Activated CD8-positive, alpha-beta memory T cell treated with anti-CD3 and anti-CD28 coated beads, Interleukin-2, amount 50 U/mL, for 24 hours (primary cell): ENCODE measurements at regions not wholly inside any gene's neighbourhood (a gene's known extent, or its start where the extent isn't known, plus 50 kb on each side); places are given as distances from the start of the nearest gene placed in this dataset.
A peak's percentile ranks its signal among the peaks of the same experiment; 100 is the strongest.

ENCODE experiments used
- DNase-seq: peaks from one replicate; pipeline ENCODE4 v3.0.0-alpha.2; 2020; ENCODE audit errors: extremely low read depth

DNA sequence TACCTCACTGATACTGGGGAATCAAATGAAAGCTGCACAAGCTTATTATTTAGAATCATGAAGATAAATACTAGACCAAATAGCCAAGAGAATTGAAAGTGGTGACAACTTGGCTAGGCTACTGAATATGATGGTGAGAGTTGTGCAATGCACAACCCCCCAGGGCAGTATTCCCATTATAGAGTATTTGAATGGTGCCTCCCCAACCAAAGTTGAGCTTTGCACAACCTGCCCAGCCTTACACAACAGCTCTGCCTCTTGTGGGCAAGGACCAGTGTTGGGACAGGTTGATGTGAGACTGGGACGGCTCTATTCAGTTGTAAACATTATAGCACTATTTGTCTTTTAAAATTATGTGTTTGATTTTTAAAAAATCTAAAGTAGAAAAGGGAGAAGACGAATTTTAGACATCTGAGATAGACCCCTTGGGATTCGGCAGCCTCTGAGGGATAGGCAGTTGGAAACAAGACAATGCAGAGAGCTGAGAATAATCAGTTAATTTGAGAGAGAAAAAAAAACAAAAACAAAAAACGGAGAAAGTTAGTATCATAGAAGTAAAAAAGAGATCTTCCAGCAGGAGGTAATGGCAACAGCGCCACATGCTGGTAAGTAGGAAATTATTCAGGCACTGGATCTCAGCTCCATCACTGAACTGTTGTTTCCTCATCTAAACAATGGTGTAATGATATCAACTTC is 91.0 kb upstream of the KCNA3 start:
- DNase-seq: no peak

DNA sequence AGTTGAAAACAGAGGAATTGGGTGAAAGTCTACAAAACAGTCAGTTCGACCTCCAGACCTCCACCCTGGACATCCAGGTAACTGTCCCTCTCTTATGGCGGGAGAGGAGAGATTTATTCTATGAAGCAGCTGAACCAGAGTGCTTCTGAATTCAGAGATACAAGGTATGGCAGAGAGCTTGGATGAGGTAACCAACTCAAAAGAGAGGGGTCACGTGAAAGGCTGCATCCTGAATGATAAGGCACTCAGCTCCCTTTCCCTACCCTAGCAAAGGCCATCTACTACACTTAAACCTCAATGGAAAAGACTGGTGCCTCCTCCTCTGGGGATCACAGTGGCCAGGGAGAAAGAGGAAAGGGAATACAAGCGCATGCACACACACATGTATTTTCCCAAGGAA is 88.4 kb upstream of the KCNA3 start:
- DNase-seq: no peak

DNA sequence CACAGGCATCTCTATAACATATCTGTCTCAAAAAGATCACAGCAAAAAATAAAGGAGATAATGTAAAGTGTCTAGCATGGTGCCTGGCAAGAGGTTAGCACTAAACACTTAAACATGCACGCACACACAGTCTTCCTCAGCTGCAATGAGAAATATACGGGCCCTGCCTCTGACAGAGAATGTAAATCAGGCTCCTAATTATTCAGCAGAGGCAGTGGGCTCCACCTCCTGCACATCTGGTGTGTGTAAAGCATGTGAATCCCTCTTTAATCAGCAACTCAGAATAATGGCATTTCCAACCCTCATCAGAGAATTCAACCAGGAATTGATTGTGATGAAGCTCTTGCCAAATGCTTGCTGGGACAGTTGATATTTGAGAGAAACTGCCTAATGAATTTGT is 85.6 kb upstream of the KCNA3 start:
- no peak for DNase-seq

DNA sequence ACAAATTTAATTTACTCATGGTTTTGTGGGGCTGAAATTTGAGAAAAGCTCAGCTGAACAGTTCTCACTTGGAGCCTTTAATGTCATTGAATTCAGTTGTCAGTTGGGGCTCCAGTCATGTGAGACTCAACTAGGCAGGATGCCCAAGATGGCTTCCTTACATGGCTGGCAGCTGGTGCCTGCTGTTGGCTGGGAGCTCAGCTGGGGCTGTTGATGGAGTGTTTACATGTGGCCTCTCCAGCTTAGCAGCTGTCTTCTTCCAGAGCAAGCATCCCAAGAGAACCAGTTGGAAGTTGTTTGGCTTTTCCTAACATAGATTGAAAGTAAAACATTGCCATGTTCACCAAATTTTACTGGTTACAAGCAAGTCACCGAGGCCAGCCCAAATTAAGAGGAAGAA is 81.8 kb upstream of the KCNA3 start:
- no peak for DNase-seq

DNA sequence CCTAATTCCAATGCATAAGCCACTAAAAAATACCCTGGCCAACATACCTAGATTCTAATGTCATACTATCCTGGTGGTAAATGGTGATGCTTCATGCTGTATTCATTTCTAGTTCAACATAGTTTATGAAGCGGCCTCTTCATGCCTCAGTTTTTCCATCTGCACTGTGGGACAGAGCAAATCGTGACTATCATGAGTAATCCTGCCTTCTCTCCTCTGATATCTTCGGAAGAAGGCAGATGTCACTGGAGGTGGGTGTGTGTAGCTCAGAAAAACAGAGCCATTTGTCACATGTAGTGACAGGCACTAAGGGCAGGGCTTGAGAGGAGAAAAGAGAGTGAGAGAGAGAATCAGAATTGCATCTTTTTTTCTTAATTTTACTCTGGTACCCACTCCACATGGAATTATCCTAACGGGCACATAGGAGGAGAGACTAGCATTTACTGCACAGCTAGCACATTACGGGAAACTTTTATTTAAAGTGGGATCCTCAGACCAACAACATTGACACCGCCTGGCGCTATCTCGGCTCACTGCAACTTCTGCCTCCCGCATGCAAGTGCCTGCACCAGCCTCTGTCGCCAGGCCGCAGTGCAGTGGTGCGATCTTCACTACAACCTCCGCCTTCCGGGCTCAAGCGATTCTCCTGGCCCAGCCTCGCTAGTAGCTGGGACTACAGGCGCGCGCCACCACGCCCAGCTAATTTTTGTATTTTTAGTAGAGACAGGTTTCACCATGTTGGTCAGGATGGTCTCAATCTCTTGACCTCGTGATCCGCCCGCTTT is 78.4 kb upstream of the KCNA3 start:
- DNase-seq: no peak

DNA sequence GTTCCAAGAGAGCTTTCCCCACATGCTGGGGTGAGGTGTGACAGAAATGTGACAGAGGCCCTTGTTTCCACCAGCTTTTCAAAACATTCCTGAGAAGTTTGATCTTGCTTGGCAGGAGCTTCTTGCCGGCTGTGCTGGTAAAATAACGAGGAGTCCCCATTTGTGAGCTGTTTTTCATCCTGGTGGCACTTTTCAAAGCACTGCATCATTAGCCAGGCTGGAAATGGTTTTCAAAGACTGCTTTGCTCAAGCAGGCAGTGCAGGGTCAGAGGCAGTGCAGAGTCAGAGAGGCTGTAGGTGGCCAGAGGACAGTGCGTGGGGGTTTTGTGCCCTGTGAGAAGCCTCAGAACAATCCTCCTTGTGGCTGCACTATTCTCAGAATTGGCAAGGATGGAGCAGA is 75.8 kb upstream of the KCNA3 start:
- DNase-seq: no peak

DNA sequence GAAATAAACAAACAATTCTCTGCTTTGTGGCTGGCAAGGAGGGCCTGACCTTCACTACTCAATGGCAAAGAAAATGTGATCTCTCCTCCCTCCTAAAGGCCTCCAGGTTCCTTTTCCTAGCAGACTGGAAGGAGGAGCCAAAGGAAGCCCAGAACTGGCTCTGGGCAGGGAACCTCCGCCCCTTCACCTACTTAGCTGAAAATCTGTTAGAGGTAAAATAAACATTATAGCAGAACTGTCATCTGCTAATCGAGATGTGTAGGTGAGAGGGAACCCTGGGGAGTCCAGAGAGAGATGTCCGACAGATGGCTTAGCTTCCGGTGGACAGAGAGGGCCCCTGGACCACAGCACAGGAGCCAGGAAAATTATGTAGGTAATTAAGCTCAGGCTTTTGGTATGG is 75.2 kb upstream of the KCNA3 start:
- no peak for DNase-seq

DNA sequence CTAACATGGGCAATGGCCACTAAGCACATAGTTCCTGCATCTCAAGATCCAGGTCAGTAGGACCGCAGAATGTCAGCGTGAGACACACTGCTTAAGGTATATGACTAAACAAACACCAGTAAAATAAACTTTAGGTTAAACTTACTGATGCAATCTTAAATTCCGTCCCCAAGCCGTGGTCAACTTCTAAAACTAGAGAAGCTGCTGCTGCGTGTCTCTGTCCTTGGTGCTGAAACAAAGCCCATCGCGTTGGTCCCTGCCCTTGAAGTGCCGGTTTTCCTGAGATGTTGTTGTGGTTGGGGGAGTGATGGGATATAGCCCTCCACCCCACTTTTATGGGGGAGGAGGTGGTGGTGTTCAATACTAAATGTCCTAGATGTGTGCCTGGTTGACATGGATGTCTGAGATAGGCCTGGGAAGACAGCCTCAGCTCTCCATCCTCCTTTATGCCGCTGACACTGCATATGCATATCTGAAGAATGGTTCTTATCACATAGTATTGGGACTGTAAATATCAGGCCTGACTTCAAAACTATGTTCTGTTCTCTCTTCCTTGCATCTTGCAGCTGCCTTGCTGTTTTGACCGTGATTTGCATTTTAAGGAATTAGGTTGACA is 72.0 kb upstream of the KCNA3 start:
- DNase-seq: peak; percentile 4

DNA sequence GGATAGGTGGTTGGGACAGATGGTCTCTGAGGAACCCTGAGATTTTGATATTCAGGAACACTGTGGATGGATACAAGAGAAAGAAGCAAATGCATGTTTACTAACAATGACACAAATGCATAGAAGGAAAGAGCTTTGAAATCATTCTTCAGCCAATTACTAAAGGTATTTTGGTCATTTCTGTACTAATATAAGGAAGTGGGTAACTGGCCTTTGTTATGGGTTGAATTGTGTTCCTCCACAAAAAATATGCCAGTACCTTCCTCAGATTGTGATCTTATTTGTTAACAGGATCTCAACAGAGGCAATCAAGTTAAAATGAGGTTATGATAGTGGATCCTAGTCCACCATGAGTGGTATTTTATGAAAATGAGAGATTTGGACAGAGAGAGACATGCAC is 68.7 kb upstream of the KCNA3 start:
- no peak for DNase-seq

DNA sequence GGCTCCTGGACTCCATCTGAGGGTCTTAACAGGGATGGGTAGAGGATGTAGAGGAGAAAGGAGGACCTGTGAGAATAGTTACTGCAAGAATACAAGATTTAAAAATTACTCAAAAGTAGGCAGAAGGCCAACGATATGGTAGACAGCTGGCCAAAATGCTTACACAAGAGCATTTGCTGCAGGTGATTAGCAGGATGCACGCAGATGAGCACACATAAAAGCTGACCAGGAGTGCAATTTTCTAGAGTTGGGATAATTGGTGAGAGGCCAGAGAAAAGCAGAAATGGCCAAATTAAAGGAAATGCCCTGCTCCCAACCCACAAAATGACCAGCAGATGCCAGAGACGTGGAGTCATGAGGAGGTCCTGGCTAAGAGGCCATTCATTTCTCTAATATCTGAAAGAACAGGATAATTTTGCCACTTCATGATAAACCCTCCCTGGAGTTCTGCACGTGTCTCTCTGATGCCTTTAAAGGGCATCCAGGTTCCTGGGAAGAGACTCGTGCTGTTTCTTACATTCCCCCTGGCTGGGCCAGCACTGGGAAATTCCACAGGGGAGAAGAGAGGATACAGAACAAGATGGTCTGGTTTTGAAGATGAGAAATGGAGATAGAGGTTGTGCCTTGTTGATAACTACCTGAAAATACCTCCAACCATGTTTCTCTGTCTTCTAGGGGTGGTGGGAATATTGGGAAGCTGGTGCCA is 62.3 kb upstream of the KCNA3 start:
- DNase-seq: no peak

DNA sequence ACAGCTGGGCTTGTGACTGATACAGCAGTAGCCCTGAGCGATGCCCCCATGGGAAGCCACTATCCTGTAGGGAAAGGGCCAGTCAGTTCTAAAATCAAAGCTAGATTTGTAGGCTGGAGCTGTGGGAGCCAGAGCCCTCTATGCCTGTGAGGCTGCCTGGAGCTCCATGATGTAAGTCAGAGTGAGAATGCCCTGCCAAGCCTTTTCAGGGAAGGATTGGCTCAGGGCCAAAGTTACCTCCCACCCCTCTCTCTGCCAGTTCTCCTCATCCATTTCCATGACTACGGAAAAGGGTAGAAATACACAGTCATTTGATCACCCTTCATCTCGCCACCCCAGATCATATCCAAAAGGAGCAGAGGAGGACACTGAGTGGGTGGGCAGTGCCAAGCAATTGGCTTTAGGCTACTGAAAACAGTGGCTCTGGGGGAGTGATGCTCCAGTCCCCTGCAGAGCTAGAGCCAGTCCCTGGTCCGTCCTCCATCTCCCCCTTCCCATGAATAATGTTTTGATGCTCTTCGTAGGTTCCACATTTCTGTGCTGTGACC is 59.5 kb upstream of the KCNA3 start:
- DNase-seq: no peak

DNA sequence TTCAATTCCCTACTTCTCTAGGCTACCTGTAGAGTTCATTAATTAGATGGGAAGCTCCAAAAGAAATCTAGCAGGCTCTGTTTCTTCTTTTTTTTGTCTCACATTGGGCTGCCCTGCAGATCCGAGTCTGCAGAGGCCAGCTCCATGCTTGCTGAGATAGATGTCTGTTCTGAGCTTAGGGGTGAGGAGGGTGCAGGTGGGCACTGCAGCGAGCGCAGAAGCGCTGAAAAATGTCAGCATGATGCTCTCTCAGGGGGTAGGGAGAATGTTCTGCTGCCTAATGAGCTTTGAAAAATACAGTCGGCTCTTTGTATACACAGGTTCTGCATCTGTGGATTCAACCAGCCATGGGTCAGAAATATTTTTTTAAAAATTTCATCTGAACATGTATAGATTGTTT is 56.8 kb upstream of the KCNA3 start:
- no peak for DNase-seq

DNA sequence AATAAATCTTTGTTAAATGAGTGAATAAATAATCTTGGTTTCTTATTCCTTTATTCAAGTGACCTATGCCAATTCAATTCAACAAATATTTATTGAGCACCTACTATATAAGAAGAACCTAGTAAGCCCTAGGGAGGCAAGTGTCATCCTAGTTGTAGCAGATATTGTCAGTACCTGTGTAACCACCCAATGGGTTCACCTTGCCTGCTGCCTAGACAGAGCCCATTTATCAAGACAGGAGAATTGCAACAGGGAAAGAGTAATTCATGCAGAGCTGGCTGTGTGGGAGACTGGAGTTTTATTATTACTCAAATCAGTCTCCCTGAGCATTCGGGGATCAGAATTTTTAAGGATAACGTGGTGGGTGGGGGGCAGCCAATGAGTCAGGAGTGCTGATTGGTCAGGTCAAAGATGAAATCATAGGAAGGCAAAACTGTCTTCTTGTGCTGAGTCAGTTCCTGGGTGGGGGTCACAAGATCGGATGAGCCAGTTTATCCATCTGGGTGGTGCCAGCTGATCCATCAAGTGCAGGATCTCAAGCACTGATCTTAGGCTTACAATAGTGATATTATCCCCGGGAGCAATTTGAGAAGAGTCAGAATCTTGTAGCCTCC is 53.8 kb upstream of the KCNA3 start:
- no peak for DNase-seq

DNA sequence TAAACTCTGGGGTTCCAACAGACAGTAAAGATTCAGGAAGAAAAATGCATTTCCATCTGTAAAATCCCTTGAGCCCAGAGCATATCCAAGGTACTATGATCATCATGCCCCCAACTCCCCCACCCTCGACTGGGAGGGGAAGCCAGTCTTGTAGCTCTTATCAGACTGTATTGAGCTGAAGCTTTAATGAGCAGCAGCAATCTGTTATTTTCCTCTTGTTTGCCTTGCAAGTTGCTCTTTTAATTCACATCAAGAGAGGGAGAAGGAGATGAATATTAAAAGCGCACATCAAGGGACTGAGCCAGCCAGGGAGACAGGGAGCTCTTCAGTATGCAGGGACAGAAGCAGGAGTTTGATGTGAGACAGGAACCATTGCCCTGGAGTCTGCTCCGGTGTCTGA is 52.5 kb upstream of the KCNA3 start:
- no peak for DNase-seq

DNA sequence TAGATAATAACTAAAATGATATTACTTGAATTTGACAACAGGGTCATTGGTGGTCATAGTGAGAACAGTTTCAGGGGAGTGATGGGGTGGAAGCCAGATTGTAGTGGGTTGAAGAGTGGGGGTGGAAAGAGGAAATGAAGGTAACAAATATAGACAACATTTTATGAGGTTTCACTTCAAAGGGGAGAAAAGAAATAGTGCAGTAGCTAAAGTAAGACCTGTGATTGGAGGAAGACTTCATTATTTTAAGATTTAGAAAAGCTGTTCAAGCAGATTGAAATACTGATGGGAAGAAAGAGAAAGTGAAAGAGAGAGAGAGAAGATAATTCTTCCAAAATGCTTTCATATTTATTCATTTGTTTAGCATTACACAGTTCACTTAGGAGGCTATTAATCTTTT is 52.0 kb upstream of the KCNA3 start:
- no peak for DNase-seq
